ENCODE measurements at regions not wholly inside any gene's neighbourhood (a gene's known extent, or its start where the extent isn't known, plus 50 kb on each side); places are given as distances from the start of the nearest gene placed in this dataset.

DNA sequence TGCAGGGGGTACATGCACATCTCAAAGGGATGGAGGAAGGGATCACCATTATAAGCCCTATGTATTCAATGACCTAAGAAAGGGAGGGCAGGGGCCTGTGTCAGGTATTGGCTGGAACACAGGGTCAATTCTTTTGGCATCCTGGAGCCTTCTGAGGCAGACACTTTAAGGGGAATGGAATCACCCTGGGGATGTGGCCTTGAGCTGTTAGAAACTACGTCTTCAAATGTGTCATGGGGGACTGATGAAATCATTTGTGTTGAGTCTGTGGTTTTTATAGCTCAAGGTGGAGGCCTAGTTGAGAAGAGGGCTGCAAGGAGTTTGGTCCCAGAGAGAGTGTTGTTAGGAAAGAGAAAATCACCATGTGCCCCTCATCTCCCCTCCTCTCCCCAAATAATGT is 206.1 kb upstream of the CELF2 start:
- Mint-ChIP-seq H3K4me3 (ENCODE audit: unreplicated experiment) (no peak overlapping the region), H3K36me3 (ENCODE audit: insufficient read depth, unreplicated experiment) (no peaks in the 10 kb centered on the region), H3K4me1 (ENCODE audit: low read depth, unreplicated experiment) (no peaks in the 10 kb centered on the region), H3K27me3 (ENCODE audit: insufficient read depth, unreplicated experiment) (peaks cover 15% of the 10 kb centered on the region), H3K9me3 (ENCODE audit: unreplicated experiment) (peaks cover 9% of the 10 kb centered on the region), H3K27ac (ENCODE audit: unreplicated experiment) (no peak overlapping the region)
- intact Hi-C loops (cut with micrococcal nuclease; ENCODE audit: unreplicated experiment), result no loop called here
- POLR2A ChIA-PET, result no interaction called here
- TF ChIP-seq, protein P1, sequence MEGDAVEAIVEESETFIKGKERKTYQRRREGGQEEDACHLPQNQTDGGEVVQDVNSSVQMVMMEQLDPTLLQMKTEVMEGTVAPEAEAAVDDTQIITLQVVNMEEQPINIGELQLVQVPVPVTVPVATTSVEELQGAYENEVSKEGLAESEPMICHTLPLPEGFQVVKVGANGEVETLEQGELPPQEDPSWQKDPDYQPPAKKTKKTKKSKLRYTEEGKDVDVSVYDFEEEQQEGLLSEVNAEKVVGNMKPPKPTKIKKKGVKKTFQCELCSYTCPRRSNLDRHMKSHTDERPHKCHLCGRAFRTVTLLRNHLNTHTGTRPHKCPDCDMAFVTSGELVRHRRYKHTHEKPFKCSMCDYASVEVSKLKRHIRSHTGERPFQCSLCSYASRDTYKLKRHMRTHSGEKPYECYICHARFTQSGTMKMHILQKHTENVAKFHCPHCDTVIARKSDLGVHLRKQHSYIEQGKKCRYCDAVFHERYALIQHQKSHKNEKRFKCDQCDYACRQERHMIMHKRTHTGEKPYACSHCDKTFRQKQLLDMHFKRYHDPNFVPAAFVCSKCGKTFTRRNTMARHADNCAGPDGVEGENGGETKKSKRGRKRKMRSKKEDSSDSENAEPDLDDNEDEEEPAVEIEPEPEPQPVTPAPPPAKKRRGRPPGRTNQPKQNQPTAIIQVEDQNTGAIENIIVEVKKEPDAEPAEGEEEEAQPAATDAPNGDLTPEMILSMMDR (IDR thresholded peaks at IDR 0.05; ENCODE audit: insufficient read depth in 1 of 2, low read depth in 1 of 2, low read length in 1 of 2, severe bottlenecking in 1 of 2, unreplicated experiment in 1 of 2), result no peak
- Histone ChIP-seq H3K4me3 (ENCODE audit: low read depth, low read length) (no peak overlapping the region), H3K4me1 (no peaks in the 10 kb centered on the region), H3K36me3 (ENCODE audit: control insufficient read depth, insufficient read depth, low read length) (no peaks in the 10 kb centered on the region), H3K9me3 (no peaks in the 10 kb centered on the region), H3K27me3 (replicated peaks; ENCODE audit: control insufficient read depth, insufficient read depth, low read length) (no peaks in the 10 kb centered on the region)
- CTCF ChIA-PET, result no interaction called here
- no TSS peak for BruUV-seq (replicated peaks)
- no peak for DNase-seq

DNA sequence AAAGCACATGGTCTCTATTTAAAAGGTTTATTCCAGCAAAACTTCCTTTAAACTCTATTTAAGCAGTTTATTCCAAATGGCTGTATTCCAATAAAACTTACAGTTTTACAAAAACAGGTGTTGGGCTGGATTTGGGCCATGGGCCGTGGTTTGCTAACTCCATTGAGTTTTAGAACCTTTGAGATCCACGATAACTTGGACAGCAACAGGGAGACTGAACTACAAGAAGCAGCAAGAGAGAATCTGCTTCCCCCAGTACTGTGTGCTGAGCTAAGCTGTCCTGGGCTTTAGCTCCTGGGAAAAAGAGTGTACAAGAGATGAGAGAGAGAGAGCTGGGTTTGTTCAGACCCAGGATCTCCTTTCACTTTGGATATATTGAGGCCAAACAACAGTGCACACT is 204.0 kb upstream of the CELF2 start:
- TF ChIP-seq, protein P1 (IDR thresholded peaks at IDR 0.05; ENCODE audit: insufficient read depth in 1 of 2, low read depth in 1 of 2, low read length in 1 of 2, severe bottlenecking in 1 of 2, unreplicated experiment in 1 of 2), result no peak
- Histone ChIP-seq H3K9me3 (no peaks in the 10 kb centered on the region), H3K4me3 (ENCODE audit: low read depth, low read length) (no peak overlapping the region), H3K36me3 (ENCODE audit: control insufficient read depth, insufficient read depth, low read length) (no peaks in the 10 kb centered on the region), H3K27me3 (replicated peaks; ENCODE audit: control insufficient read depth, insufficient read depth, low read length) (no peaks in the 10 kb centered on the region), H3K4me1 (no peaks in the 10 kb centered on the region)
- ChIA-PET CTCF (interaction anchor here (0.6 kb wide), 1 partner anchor 146 kb away, joined by 3 read pairs; no protein-coding TSS in a partner anchor), POLR2A (no interaction called here)
- no peak overlapping the region for H3K27ac Mint-ChIP-seq (ENCODE audit: unreplicated experiment)
- H3K9me3 Mint-ChIP-seq (ENCODE audit: unreplicated experiment), result peaks cover 9% of the 10 kb centered on the region
- H3K4me1 Mint-ChIP-seq (ENCODE audit: low read depth, unreplicated experiment), result no peaks in the 10 kb centered on the region
- H3K36me3 Mint-ChIP-seq (ENCODE audit: insufficient read depth, unreplicated experiment), result no peaks in the 10 kb centered on the region
- no TSS peak for BruUV-seq (replicated peaks)
- DNase-seq, result no peak
- peaks cover 15% of the 10 kb centered on the region for H3K27me3 Mint-ChIP-seq (ENCODE audit: insufficient read depth, unreplicated experiment)
- no peak overlapping the region for H3K4me3 Mint-ChIP-seq (ENCODE audit: unreplicated experiment)
- intact Hi-C loops (cut with micrococcal nuclease; ENCODE audit: unreplicated experiment), result no loop called here

DNA sequence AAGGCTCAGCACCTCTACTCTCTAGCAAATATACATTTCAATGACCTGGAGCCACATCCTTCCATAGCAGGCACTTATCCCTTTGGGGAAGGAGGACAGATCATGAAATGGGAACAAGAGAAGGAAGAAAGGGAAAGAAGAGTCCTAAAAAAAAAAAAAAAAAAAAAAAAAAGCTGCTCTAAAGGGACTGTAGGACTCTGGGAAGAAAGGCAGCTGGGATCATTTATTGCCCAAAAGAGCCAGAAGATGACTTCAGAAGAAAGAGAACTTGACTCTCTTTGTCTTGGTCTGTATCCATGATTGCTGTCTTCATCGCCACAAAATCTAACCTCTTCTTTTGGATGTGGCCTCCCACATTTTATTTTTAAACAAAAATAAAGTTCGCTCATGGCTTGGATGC is 203.6 kb upstream of the CELF2 start:
- intact Hi-C loops (cut with micrococcal nuclease; ENCODE audit: unreplicated experiment), result no loop called here
- BruUV-seq (replicated peaks), result no TSS peak

More for the DNA sequence above, 203.6 kb upstream of the CELF2 start:
- ChIA-PET CTCF (no interaction called here), POLR2A (no interaction called here)
- no peak overlapping the region for H3K4me3 ChIP-seq (ENCODE audit: low read depth, low read length)
- H3K36me3 Mint-ChIP-seq (ENCODE audit: insufficient read depth, unreplicated experiment), result no peaks in the 10 kb centered on the region
- peaks cover 9% of the 10 kb centered on the region for H3K9me3 Mint-ChIP-seq (ENCODE audit: unreplicated experiment)
- H3K27me3 Mint-ChIP-seq (ENCODE audit: insufficient read depth, unreplicated experiment), result peaks cover 14% of the 10 kb centered on the region
- H3K4me1 ChIP-seq, result no peaks in the 10 kb centered on the region
- 0 out of 2 replicates have a peak, but pooled peaks cover 2% of the 10 kb centered on the region for H3K9me3 ChIP-seq
- TF ChIP-seq, protein P1 (IDR thresholded peaks at IDR 0.05; ENCODE audit: insufficient read depth in 1 of 2, low read depth in 1 of 2, low read length in 1 of 2, severe bottlenecking in 1 of 2, unreplicated experiment in 1 of 2), result no peak
- no peak overlapping the region for H3K4me3 Mint-ChIP-seq (ENCODE audit: unreplicated experiment)
- no peaks in the 10 kb centered on the region for H3K4me1 Mint-ChIP-seq (ENCODE audit: low read depth, unreplicated experiment)
- H3K27me3 ChIP-seq (replicated peaks; ENCODE audit: control insufficient read depth, insufficient read depth, low read length), result no peaks in the 10 kb centered on the region
- no peak overlapping the region for H3K27ac Mint-ChIP-seq (ENCODE audit: unreplicated experiment)
- DNase-seq, result no peak
- H3K36me3 ChIP-seq (ENCODE audit: control insufficient read depth, insufficient read depth, low read length), result no peaks in the 10 kb centered on the region
